WTC11 (cell line): ENCODE measurements at regions not wholly inside any gene's neighbourhood (a gene's known extent, or its start where the extent isn't known, plus 50 kb on each side); places are given as distances from the start of the nearest gene placed in this dataset.

Source experiments
- ATAC-seq: fragments of 200-7000 bp; cut with Tn5 transposase; 2 replicates; pipeline ENCODE4 v1.10.0; 2021; ENCODE audit warnings: mild to moderate bottlenecking, moderate library complexity
- CTCF ChIA-PET: fragments of 300-600 bp; sonication (Branson Sonifier 250); formaldehyde crosslinking; loops from one replicate; lab custom pipeline; 2021; ENCODE audit warnings: antibody characterized with exemption; lab: Charles Lee
- POLR2A ChIA-PET: fragments of 350-600 bp; sonication (Branson Sonifier 250); formaldehyde crosslinking; loops from one replicate; lab custom pipeline; 2021; ENCODE audit warnings: antibody characterized with exemption; lab: Charles Lee
- DNase-seq: peaks from one replicate; pipeline ENCODE4 v3.0.0; 2021; ENCODE audit warnings: low spot score
- H3K27ac Mint-ChIP-seq: 2 replicates; pipeline ENCODE4 v1.8.0; 2021; ENCODE audit warnings: mixed read lengths
- H3K27me3 Mint-ChIP-seq: 2 replicates; pipeline ENCODE4 v1.8.0; 2021; ENCODE audit warnings: low read depth, mild to moderate bottlenecking, moderate library complexity, mixed read lengths
- H3K36me3 Mint-ChIP-seq: 2 replicates; pipeline ENCODE4 v1.8.0; 2021; ENCODE audit warnings: mixed read lengths
- H3K4me1 Mint-ChIP-seq: 2 replicates; pipeline ENCODE4 v1.8.0; 2022; ENCODE audit warnings: mixed read lengths
- H3K4me3 Mint-ChIP-seq: 2 replicates; pipeline ENCODE4 v1.8.0; 2021; ENCODE audit warnings: mild to moderate bottlenecking, moderate library complexity, mixed read lengths
- H3K9me3 Mint-ChIP-seq: 2 replicates; pipeline ENCODE4 v1.8.0; 2021; ENCODE audit warnings: mixed read lengths
- AFF4 ChIP-seq: sonication (generic); formaldehyde crosslinking; IDR thresholded peaks from 2 replicates; pipeline ENCODE4 v1.8.1; 2023; ENCODE audit warnings: mild to moderate bottlenecking, missing genetic modification reagents, borderline replicate concordance
- ATF2 ChIP-seq: sonication (generic); formaldehyde crosslinking; IDR thresholded peaks from 2 replicates; pipeline ENCODE4 v1.8.1; 2022; ENCODE audit warnings: low read depth, missing genetic modification reagents, borderline replicate concordance
- CTCF ChIP-seq: fragments of 200-600 bp; IDR thresholded peaks from 2 replicates; pipeline ENCODE4 v1.8.0; 2022; ENCODE audit warnings: antibody characterized with exemption
- E2F5 ChIP-seq: sonication (generic); formaldehyde crosslinking; IDR thresholded peaks from 2 replicates; pipeline ENCODE4 v1.8.1; 2022; ENCODE audit warnings: mild to moderate bottlenecking, moderate library complexity, missing genetic modification reagents
- FOXK1 ChIP-seq: sonication (generic); formaldehyde crosslinking; IDR thresholded peaks from 2 replicates; pipeline ENCODE4 v1.8.0; 2022; ENCODE audit warnings: mild to moderate bottlenecking, moderate library complexity, missing genetic modification reagents
- HMGA2 ChIP-seq: fragments of 250-450 bp; sonication (Bioruptor Pico); IDR thresholded peaks from 2 replicates; pipeline ENCODE4 v1.4.0; 2021; ENCODE audit warnings: mild to moderate bottlenecking, moderate library complexity
- IRF2 ChIP-seq: sonication (generic); formaldehyde crosslinking; IDR thresholded peaks from 2 replicates; pipeline ENCODE4 v1.8.0; 2022; ENCODE audit warnings: low read depth, missing genetic modification reagents, borderline replicate concordance
- MYBL2 ChIP-seq: sonication (generic); formaldehyde crosslinking; IDR thresholded peaks from 2 replicates; pipeline ENCODE4 v1.8.1; 2023; ENCODE audit warnings: mild to moderate bottlenecking, moderate library complexity, missing genetic modification reagents
- NFATC4 ChIP-seq: fragments of 250-450 bp; sonication (Bioruptor Pico); IDR thresholded peaks from 2 replicates; pipeline ENCODE4 v1.9.0; 2021; ENCODE audit warnings: mild to moderate bottlenecking
- SMAD3 ChIP-seq: sonication (generic); formaldehyde crosslinking; IDR thresholded peaks from 2 replicates; pipeline ENCODE4 v1.8.0; 2022; ENCODE audit warnings: missing genetic modification reagents, mild to moderate bottlenecking, borderline replicate concordance
- SMAD4 ChIP-seq: sonication (generic); formaldehyde crosslinking; IDR thresholded peaks from 2 replicates; pipeline ENCODE4 v1.8.0; 2022; ENCODE audit warnings: mild to moderate bottlenecking, missing genetic modification reagents
- USF2 ChIP-seq: sonication (generic); formaldehyde crosslinking; IDR thresholded peaks from 2 replicates; pipeline ENCODE4 v1.8.1; 2023; ENCODE audit warnings: mild to moderate bottlenecking, missing genetic modification reagents, moderate library complexity
- ZNF138 ChIP-seq: sonication (generic); formaldehyde crosslinking; conservative IDR thresholded peaks from 2 replicates; pipeline ENCODE4 v1.8.1; 2022; ENCODE audit warnings: mild to moderate bottlenecking, moderate library complexity, missing genetic modification reagents
- ZNF281 ChIP-seq: sonication (generic); formaldehyde crosslinking; IDR thresholded peaks from 2 replicates; pipeline ENCODE4 v1.8.0; 2023; ENCODE audit warnings: mild to moderate bottlenecking, missing genetic modification reagents
- ZNF317 ChIP-seq: sonication (generic); formaldehyde crosslinking; IDR thresholded peaks from 2 replicates; pipeline ENCODE4 v1.8.1; 2023; ENCODE audit warnings: low read depth, mild to moderate bottlenecking, moderate library complexity, missing genetic modification reagents, borderline replicate concordance
- ZNF532 ChIP-seq: fragments of 250-450 bp; sonication (Bioruptor Pico); IDR thresholded peaks from 2 replicates; pipeline ENCODE4 v1.9.0; 2021; ENCODE audit warnings: mild to moderate bottlenecking, borderline replicate concordance
- ZNF671 ChIP-seq: fragments of 250-450 bp; sonication (Bioruptor Pico); IDR thresholded peaks from 2 replicates; pipeline ENCODE4 v1.8.0; 2021; ENCODE audit warnings: mild to moderate bottlenecking

- Mint-ChIP-seq H3K9me3 (no peaks in the 10 kb centered on the region), H3K27ac (no peak overlapping the region), H3K27me3 (no peaks in the 10 kb centered on the region), H3K4me1 (peaks cover 10% of the 10 kb centered on the region), H3K36me3 (no peaks in the 10 kb centered on the region), H3K4me3 (no peak overlapping the region)
- ATAC-seq (no peak), DNase-seq (no peak)
- POLR2A ChIA-PET: no interaction called here
- CTCF ChIA-PET: no interaction called here
- TF ChIP-seq AFF4 (CRISPR knock-in tag): no peak
- TF ChIP-seq IRF2 (CRISPR knock-in tag): no peak
- TF ChIP-seq ZNF281 (CRISPR knock-in tag): no peak
- no peak for TF ChIP-seq ZNF671 (CRISPR knock-in tag)
- TF ChIP-seq MYBL2 (CRISPR knock-in tag): no peak
- no peak for TF ChIP-seq NFATC4 (CRISPR knock-in tag)
- no peak for TF ChIP-seq SMAD4 (CRISPR knock-in tag)
- no peak for TF ChIP-seq USF2 (CRISPR knock-in tag)
- no peak for TF ChIP-seq ZNF138 (CRISPR knock-in tag)
- no peak for TF ChIP-seq SMAD3
- TF ChIP-seq E2F5: no peak
- TF ChIP-seq ATF2: no peak
- no peak for TF ChIP-seq HMGA2 (CRISPR knock-in tag)
- TF ChIP-seq FOXK1 (CRISPR knock-in tag): no peak
- no peak for TF ChIP-seq ZNF532 (CRISPR knock-in tag)
- TF ChIP-seq ZNF317 (CRISPR knock-in tag): no peak
- no peak for TF ChIP-seq CTCF
Observed at GRCh38 chr5:39497322-39497721, 72.5 kb upstream of the DAB2 start.
